ENCODE measurements at regions not wholly inside any gene's neighbourhood (a gene's known extent, or its start where the extent isn't known, plus 50 kb on each side); places are given as distances from the start of the nearest gene placed in this dataset.

- no peak for DNase-seq (ENCODE audit: low spot score)
- TF ChIP-seq CTCF (IDR thresholded peaks at IDR 0.05; ENCODE audit: extremely low read depth, missing control alignments): no peak
Observed at GRCh38 chr6:54747955-54748354, 98.6 kb upstream of the FAM83B start.

- no peak for TF ChIP-seq CTCF (IDR thresholded peaks at IDR 0.05; ENCODE audit: extremely low read depth, missing control alignments)
- no peak for DNase-seq (ENCODE audit: low spot score)
Observed at GRCh38 chr6:54754406-54754805, 92.2 kb upstream of the FAM83B start.

- TF ChIP-seq CTCF (IDR thresholded peaks at IDR 0.05; ENCODE audit: extremely low read depth, missing control alignments): no peak
Observed at GRCh38 chr6:54758340-54758739, 88.2 kb upstream of the FAM83B start.

GRCh38 chr6:54768494-54768893 lies 78.1 kb upstream of the FAM83B start:
- no peak for DNase-seq (ENCODE audit: low spot score)

More at GRCh38 chr6:54758340-54758739, 88.2 kb upstream of the FAM83B start:
- no peak for DNase-seq (ENCODE audit: low spot score)

GRCh38 chr6:54770328-54770727 lies 76.2 kb upstream of the FAM83B start:
- no peak for DNase-seq (ENCODE audit: low spot score)
- TF ChIP-seq CTCF (IDR thresholded peaks at IDR 0.05; ENCODE audit: extremely low read depth, missing control alignments): no peak

More at GRCh38 chr6:54768494-54768893, 78.1 kb upstream of the FAM83B start:
- no peak for TF ChIP-seq CTCF (IDR thresholded peaks at IDR 0.05; ENCODE audit: extremely low read depth, missing control alignments)

- TF ChIP-seq CTCF (IDR thresholded peaks at IDR 0.05; ENCODE audit: extremely low read depth, missing control alignments): no peak
- DNase-seq (ENCODE audit: low spot score): no peak
Observed at GRCh38 chr6:54771968-54772367, 74.6 kb upstream of the FAM83B start.

DNA sequence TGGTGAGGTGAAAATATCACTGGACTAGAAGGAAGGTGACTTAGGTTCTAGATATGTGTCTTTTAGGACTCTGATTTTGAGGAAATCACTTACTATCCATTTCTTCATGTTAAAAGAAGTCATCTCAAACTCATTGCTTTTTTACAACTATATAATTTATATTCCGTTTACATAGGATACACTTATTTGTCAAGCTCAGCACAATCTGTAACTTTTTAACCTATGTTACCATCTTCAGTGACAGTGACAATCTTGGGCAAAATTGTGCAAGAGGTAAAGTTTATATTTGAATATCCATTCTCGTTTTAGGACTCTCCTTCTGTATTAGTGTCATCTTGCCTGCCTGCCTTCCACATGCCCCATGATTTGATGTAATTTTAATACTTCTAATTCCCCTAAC lies 74.0 kb upstream of the FAM83B start:
- no peak for DNase-seq (ENCODE audit: low spot score)
- no peak for TF ChIP-seq CTCF (IDR thresholded peaks at IDR 0.05; ENCODE audit: extremely low read depth, missing control alignments)
